VCaP (cell line): ENCODE measurements at regions not wholly inside any gene's neighbourhood (a gene's known extent, or its start where the extent isn't known, plus 50 kb on each side); places are given as distances from the start of the nearest gene placed in this dataset.

ENCODE experiments used
- H3K27ac ChIP-seq: fragments of 450-650 bp; 2 replicates; pipeline ENCODE4 v1.5.1; 2017
- CTCF ChIP-seq: fragments of 450-650 bp; conservative IDR thresholded peaks from 2 replicates; pipeline ENCODE4 v1.5.1; 2017; ENCODE audit warnings: mild to moderate bottlenecking, moderate library complexity

- no peak overlapping the region for H3K27ac ChIP-seq
- no peak for TF ChIP-seq CTCF
Observed at GRCh38 chr2:71826826-71827523, 320.7 kb downstream of the CYP26B1 start.

DNA sequence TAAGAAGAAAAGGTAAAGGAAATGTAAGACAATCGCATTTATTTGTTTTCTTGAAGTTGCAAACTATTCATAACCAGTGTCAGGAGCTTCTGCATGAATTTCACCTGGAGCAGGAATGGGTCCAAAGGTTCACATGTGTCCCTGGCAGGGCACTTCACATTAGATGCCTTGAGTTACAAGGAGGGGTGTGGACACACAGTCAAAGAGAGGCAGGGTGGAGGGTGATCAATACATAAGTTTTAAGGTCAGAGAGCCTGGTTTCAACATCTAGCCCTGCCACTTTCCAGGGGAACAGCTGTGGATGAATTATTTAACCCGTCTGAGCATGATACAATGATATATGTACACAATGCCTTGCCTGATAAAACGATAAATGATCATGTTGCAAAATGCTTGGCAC is 321.4 kb downstream of the CYP26B1 start:
- TF ChIP-seq CTCF, result no peak
- no peak overlapping the region for H3K27ac ChIP-seq

GRCh38 chr2:71824436-71824835 is 323.2 kb downstream of the CYP26B1 start:
- no peak for TF ChIP-seq CTCF
- no peak overlapping the region for H3K27ac ChIP-seq

GRCh38 chr2:71823526-71823925 is 324.1 kb downstream of the CYP26B1 start:
- TF ChIP-seq CTCF, result no peak
- no peak overlapping the region for H3K27ac ChIP-seq

- TF ChIP-seq CTCF, result no peak
- no peak overlapping the region for H3K27ac ChIP-seq
Observed at GRCh38 chr2:71822463-71822862, 325.2 kb downstream of the CYP26B1 start.

- H3K27ac ChIP-seq, result no peak overlapping the region
- no peak for TF ChIP-seq CTCF
Observed at GRCh38 chr2:71821856-71822255, 325.8 kb downstream of the CYP26B1 start.

- TF ChIP-seq CTCF, result no peak
- H3K27ac ChIP-seq, result no peak overlapping the region
Observed at GRCh38 chr2:71816815-71817214, 330.8 kb downstream of the CYP26B1 start.
